ENCODE measurements at regions not wholly inside any gene's neighbourhood (a gene's known extent, or its start where the extent isn't known, plus 50 kb on each side); places are given as distances from the start of the nearest gene placed in this dataset.
"Not testable (repeated sequence)": the region's sequence is repeated elsewhere in the genome, so short reads cannot be mapped to it uniquely, and the experiment has no call there.

- H3K27ac ChIP-seq: peak overlapping the region; percentile 29; the same call in 1 of the 2 replicates
- TF ChIP-seq CTCF (conservative IDR thresholded peaks at IDR 0.05): no peak
These were observed 444.1 kb upstream of the KLF6 start for GRCh38 chr10:4229106-4229505.

- no peak overlapping the region for H3K27ac ChIP-seq
- no peak for TF ChIP-seq CTCF (conservative IDR thresholded peaks at IDR 0.05)
These were observed 442.6 kb upstream of the KLF6 start for GRCh38 chr10:4227586-4227985.

- no peak for TF ChIP-seq CTCF (conservative IDR thresholded peaks at IDR 0.05)
- no peak overlapping the region for H3K27ac ChIP-seq
These were observed 442.0 kb upstream of the KLF6 start for GRCh38 chr10:4226941-4227540.

GRCh38 chr10:4224178-4224577, 439.2 kb upstream of the KLF6 start:
- TF ChIP-seq CTCF (conservative IDR thresholded peaks at IDR 0.05): no peak
- H3K27ac ChIP-seq: no peak overlapping the region

- H3K27ac ChIP-seq: not testable (repeated sequence)
These were observed 436.3 kb upstream of the KLF6 start for GRCh38 chr10:4221310-4221709.

- no peak overlapping the region for H3K27ac ChIP-seq
- TF ChIP-seq CTCF (conservative IDR thresholded peaks at IDR 0.05): no peak
These were observed 434.9 kb upstream of the KLF6 start for GRCh38 chr10:4219901-4220300.

GRCh38 chr10:4217653-4218052, 432.6 kb upstream of the KLF6 start:
- H3K27ac ChIP-seq: no peak overlapping the region

More at GRCh38 chr10:4217653-4218052, 432.6 kb upstream of the KLF6 start:
- TF ChIP-seq CTCF (conservative IDR thresholded peaks at IDR 0.05): no peak

Measured in VCaP (cell line).